Gastrocnemius medialis (tissue), 4 donors: ENCODE measurements at regions not wholly inside any gene's neighbourhood (a gene's known extent, or its start where the extent isn't known, plus 50 kb on each side); places are given as distances from the start of the nearest gene placed in this dataset.

Source experiments
- ATAC-seq, 2 donors: fragments of 150-250 bp; one replicate each; pipeline ENCODE4 v1.9.1; 2016
- DNase-seq, 2 donors: peaks; one replicate each; pipeline ENCODE4 v3.0.0-alpha.2; 2019
- H3K27ac ChIP-seq, 4 donors: fragments of 200-600 bp; sonication (generic); 1 replicate in 1 of 4; 2 replicates in 3 of 4; pipeline ENCODE4 v1.5.1; 2016 to 2018; ENCODE audit warnings: mild to moderate bottlenecking in 2 of 4, moderate library complexity in 1 of 4
- H3K27me3 ChIP-seq, 3 donors: fragments of 200-600 bp; sonication (generic) in 2 of 3; 1 replicate in 1 of 3; 2 replicates in 2 of 3; pipeline versions ENCODE4 v1.5.1 to v1.6.0; 2016 to 2019; ENCODE audit warnings: mild to moderate bottlenecking in 1 of 3, moderate library complexity in 1 of 3
- H3K36me3 ChIP-seq, 2 donors: fragments of 200-600 bp; sonication (generic) in 1 of 2; one replicate each; pipeline ENCODE4 v1.5.1; 2017 to 2018
- H3K4me1 ChIP-seq, 2 donors: fragments of 200-600 bp; sonication (generic) in 1 of 2; one replicate each; pipeline ENCODE4 v1.5.1; 2016 to 2017; ENCODE audit warnings: mild to moderate bottlenecking in 2 of 2
- H3K4me3 ChIP-seq, 4 donors: fragments of 200-600 bp; sonication (generic) in 3 of 4; 1 replicate in 1 of 4; 2 replicates in 3 of 4; pipeline ENCODE4 v1.5.1; 2016 to 2019; ENCODE audit warnings: mild to moderate bottlenecking in 2 of 4
- H3K9me3 ChIP-seq, 3 donors: fragments of 200-600 bp; sonication (generic) in 2 of 3; 1 replicate in 1 of 3; 2 replicates in 2 of 3; pipeline ENCODE4 v1.5.1; 2016 to 2019
- CTCF ChIP-seq, 5 experiments: fragments of 450-650 bp in 3 of 5; fragments of 200-600 bp in 2 of 5; sonication (generic) in 2 of 5; IDR thresholded peaks in 4 of 5; conservative IDR thresholded peaks in 1 of 5; 1 replicate in 4 of 5; 2 replicates in 1 of 5; pipeline ENCODE4 v1.5.1; 2016 to 2019; ENCODE audit warnings: antibody characterized with exemption in 5 of 5, mild to moderate bottlenecking in 3 of 5, moderate library complexity in 3 of 5
- POLR2A ChIP-seq, 2 donors: fragments of 450-650 bp; IDR thresholded peaks; one replicate each; pipeline ENCODE4 v1.6.1; 2017; ENCODE audit warnings: antibody characterized with exemption in 2 of 2, mild to moderate bottlenecking in 2 of 2, moderate library complexity in 2 of 2
- in situ Hi-C, 4 donors: fragments of 200-750 bp; cut with MboI; loops; one replicate each; pipeline versions ENCODE4 v1.15.0 to v1.8.0; 2017; ENCODE audit warnings: low sequenced_read_pairs in 4 of 4
- intact Hi-C: fragments of 100-400 bp; cut with DNase I; formaldehyde crosslinking; loops from one replicate; pipeline ENCODE4 v1.15.1; 2023; ENCODE audit warnings: low total_unique reads

- no peak for ATAC-seq
- Histone ChIP-seq H3K9me3 (no peaks in the 10 kb centered on the region), H3K4me1 (no peaks in the 10 kb centered on the region), H3K4me3 (no peak overlapping the region), H3K36me3 (no peaks in the 10 kb centered on the region), H3K27me3 (no peaks in the 10 kb centered on the region), H3K27ac (no peak overlapping the region)
- intact Hi-C loops: no loop called here
- no peak for DNase-seq
- in situ Hi-C loops: no loop called here
- TF ChIP-seq POLR2A (IDR thresholded peaks at IDR 0.05) (no peak), CTCF (IDR thresholded peaks at IDR 0.05 in 4 of 5, conservative IDR thresholded peaks at IDR 0.05 in 1 of 5) (no peak)
Observed at GRCh38 chr21:17989780-17990179, 170.6 kb upstream of the C21orf91 start.

GRCh38 chr21:17988102-17988437 lies 168.9 kb upstream of the C21orf91 start:
- Histone ChIP-seq H3K4me1 (no peaks in the 10 kb centered on the region), H3K36me3 (no peaks in the 10 kb centered on the region), H3K9me3 (no peaks in the 10 kb centered on the region), H3K4me3 (no peak overlapping the region), H3K27me3 (no peaks in the 10 kb centered on the region), H3K27ac (no peak overlapping the region)
- intact Hi-C loops: no loop called here
- TF ChIP-seq POLR2A (IDR thresholded peaks at IDR 0.05) (no peak), CTCF (IDR thresholded peaks at IDR 0.05 in 4 of 5, conservative IDR thresholded peaks at IDR 0.05 in 1 of 5) (no peak)
- in situ Hi-C loops: no loop called here
- ATAC-seq: no peak
- DNase-seq: no peak

- TF ChIP-seq POLR2A (IDR thresholded peaks at IDR 0.05): no peak
- DNase-seq (no peak), ATAC-seq (no peak)
- Histone ChIP-seq H3K4me3 (no peak overlapping the region), H3K9me3 (no peaks in the 10 kb centered on the region), H3K36me3 (no peaks in the 10 kb centered on the region), H3K4me1 (no peaks in the 10 kb centered on the region), H3K27ac (no peak overlapping the region), H3K27me3 (no peaks in the 10 kb centered on the region)
- in situ Hi-C loops: no loop called here
- intact Hi-C loops: no loop called here
Observed at GRCh38 chr21:17987382-17988101, 168.4 kb upstream of the C21orf91 start.

- intact Hi-C loops (no loop called here), in situ Hi-C loops (no loop called here)
- no peak for TF ChIP-seq POLR2A (IDR thresholded peaks at IDR 0.05)
- no peak for TF ChIP-seq CTCF (IDR thresholded peaks at IDR 0.05 in 4 of 5, conservative IDR thresholded peaks at IDR 0.05 in 1 of 5)
- DNase-seq (no peak), ATAC-seq (no peak)
- H3K36me3 ChIP-seq: no peaks in the 10 kb centered on the region
- H3K4me3 ChIP-seq: no peak overlapping the region
- no peaks in the 10 kb centered on the region for H3K9me3 ChIP-seq
- H3K27me3 ChIP-seq: no peaks in the 10 kb centered on the region
- no peak overlapping the region for H3K27ac ChIP-seq
- no peaks in the 10 kb centered on the region for H3K4me1 ChIP-seq
Observed at GRCh38 chr21:17981060-17981740, 162.0 kb upstream of the C21orf91 start.

- no peak overlapping the region for H3K4me3 ChIP-seq
- H3K27ac ChIP-seq: no peak overlapping the region
- no peaks in the 10 kb centered on the region for H3K27me3 ChIP-seq
- in situ Hi-C loops: no loop called here
- no peak for TF ChIP-seq CTCF (IDR thresholded peaks at IDR 0.05 in 4 of 5, conservative IDR thresholded peaks at IDR 0.05 in 1 of 5)
- TF ChIP-seq POLR2A (IDR thresholded peaks at IDR 0.05): no peak
- ATAC-seq: no peak
- intact Hi-C loops: no loop called here
- H3K4me1 ChIP-seq: no peaks in the 10 kb centered on the region
- DNase-seq: no peak
- no peaks in the 10 kb centered on the region for H3K9me3 ChIP-seq
- H3K36me3 ChIP-seq: no peaks in the 10 kb centered on the region
Observed at GRCh38 chr21:17979763-17980162, 160.6 kb upstream of the C21orf91 start.
